ENCODE measurements at regions not wholly inside any gene's neighbourhood (a gene's known extent, or its start where the extent isn't known, plus 50 kb on each side); places are given as distances from the start of the nearest gene placed in this dataset.

DNA sequence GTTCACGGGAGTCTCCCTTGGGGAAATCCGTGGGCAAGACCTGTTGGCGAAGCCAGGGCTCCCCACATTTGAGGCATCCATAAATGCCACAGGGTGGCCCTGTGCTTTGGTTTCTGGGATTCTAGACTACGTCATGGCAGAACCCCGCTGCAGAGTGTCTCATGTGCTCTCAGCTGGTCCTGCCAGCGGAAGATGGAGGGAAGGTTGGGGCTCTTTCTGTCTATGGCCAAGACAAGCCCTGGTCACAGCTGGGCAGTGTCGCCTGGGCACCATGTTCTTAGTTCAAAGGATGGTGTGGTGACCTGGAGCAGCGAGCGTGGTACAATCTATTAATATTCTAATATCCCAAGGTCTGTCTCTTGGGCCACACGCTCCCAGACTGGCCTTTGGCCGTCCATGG lies 511.7 kb downstream of the TBC1D22A start:
- H3K27ac ChIP-seq (ENCODE audit: poor library complexity, severe bottlenecking): no peak overlapping the region
- H3K4me1 ChIP-seq (ENCODE audit: insufficient read depth, poor library complexity, severe bottlenecking): no peaks in the 10 kb centered on the region
- DNase-seq (ENCODE audit: low spot score): no peak
- no peaks in the 10 kb centered on the region for H3K9me3 ChIP-seq (ENCODE audit: severe bottlenecking)
- TF ChIP-seq CTCF (IDR thresholded peaks at IDR 0.05; ENCODE audit: poor library complexity, severe bottlenecking): no peak
- no peaks in the 10 kb centered on the region for H3K36me3 ChIP-seq (ENCODE audit: low read depth)
- H3K27me3 ChIP-seq (ENCODE audit: insufficient read depth, poor library complexity, severe bottlenecking): no peaks in the 10 kb centered on the region
- no peak for ATAC-seq (ENCODE audit: low read depth)
- H3K4me3 ChIP-seq (ENCODE audit: severe bottlenecking): no peak overlapping the region

DNA sequence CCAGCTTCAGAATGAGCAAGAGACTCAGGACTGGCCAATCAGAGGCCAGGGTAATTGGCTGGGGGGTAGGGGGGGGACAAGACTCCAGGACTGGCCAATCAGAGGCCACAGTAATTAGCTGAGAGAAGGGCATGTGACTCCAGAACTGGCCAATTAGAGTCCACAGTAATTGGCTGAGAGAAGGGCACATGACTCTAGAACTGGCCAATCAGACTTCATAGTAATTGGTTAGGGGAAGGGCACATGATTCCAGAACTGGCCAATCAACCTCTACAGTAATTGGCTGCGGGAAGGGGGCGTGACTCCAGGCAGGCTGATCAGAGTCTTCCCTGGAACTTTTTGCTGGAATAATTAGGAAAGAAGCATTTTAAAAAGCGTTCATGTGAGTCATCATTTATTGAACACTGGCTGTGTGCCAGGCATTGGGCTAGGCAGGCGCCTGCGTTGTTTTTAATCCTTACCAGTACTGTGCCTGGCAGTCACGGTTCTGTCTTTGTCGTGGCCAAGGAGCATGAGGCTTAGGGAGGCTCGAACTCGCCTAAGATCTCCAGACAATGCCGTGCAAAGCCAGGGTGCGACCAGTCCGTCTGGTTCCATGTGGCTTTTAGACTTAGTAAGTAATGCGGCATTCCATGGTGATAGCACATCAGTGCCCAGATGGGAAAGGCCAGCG lies 508.1 kb downstream of the TBC1D22A start:
- Histone ChIP-seq H3K4me1 (ENCODE audit: insufficient read depth, poor library complexity, severe bottlenecking) (no peaks in the 10 kb centered on the region), H3K27me3 (ENCODE audit: insufficient read depth, poor library complexity, severe bottlenecking) (no peaks in the 10 kb centered on the region), H3K4me3 (ENCODE audit: severe bottlenecking) (no peak overlapping the region), H3K9me3 (ENCODE audit: severe bottlenecking) (no peaks in the 10 kb centered on the region), H3K36me3 (ENCODE audit: low read depth) (no peaks in the 10 kb centered on the region), H3K27ac (ENCODE audit: poor library complexity, severe bottlenecking) (no peak overlapping the region)
- no peak for TF ChIP-seq CTCF (IDR thresholded peaks at IDR 0.05; ENCODE audit: poor library complexity, severe bottlenecking)
- DNase-seq (ENCODE audit: low spot score) (no peak), ATAC-seq (ENCODE audit: low read depth) (no peak)

DNA sequence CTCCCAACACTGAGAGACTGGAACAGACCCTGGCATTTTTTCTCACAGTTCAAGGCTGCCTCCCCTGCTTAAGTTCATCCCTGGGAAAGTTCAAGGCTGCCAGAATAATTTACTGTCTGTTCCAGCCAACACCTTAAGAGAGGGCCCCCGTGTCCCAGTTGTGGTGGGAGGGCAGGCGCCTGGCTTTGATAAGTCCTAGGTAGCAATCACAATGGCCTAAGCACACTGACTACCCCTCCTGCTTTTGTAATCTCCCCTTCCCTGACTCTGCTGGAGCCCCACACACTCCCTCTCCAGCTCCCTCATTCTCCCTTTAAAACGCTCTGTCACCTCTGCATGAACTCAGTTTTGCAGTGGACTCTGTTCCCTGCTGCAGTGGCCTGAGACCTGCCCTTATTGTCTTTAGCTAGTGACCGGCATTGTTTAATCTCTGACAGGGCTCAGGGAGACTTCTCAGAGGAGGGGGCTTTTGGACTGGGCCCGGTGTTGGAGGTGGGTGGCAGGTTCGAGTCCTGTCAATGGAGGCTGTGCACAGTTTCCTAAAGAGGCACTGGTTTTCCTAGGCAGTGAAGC lies 507.2 kb downstream of the TBC1D22A start:
- H3K27me3 ChIP-seq (ENCODE audit: insufficient read depth, poor library complexity, severe bottlenecking): no peaks in the 10 kb centered on the region
- H3K9me3 ChIP-seq (ENCODE audit: severe bottlenecking): no peaks in the 10 kb centered on the region
- H3K27ac ChIP-seq (ENCODE audit: poor library complexity, severe bottlenecking): no peak overlapping the region
- no peaks in the 10 kb centered on the region for H3K36me3 ChIP-seq (ENCODE audit: low read depth)
- DNase-seq (ENCODE audit: low spot score) (no peak), ATAC-seq (ENCODE audit: low read depth) (no peak)
- H3K4me1 ChIP-seq (ENCODE audit: insufficient read depth, poor library complexity, severe bottlenecking): no peaks in the 10 kb centered on the region
- no peak for TF ChIP-seq CTCF (IDR thresholded peaks at IDR 0.05; ENCODE audit: poor library complexity, severe bottlenecking)
- no peak overlapping the region for H3K4me3 ChIP-seq (ENCODE audit: severe bottlenecking)

GRCh38 chr22:47267513-47268282 lies 505.2 kb downstream of the TBC1D22A start:
- no peak for TF ChIP-seq CTCF (IDR thresholded peaks at IDR 0.05; ENCODE audit: poor library complexity, severe bottlenecking)
- DNase-seq (ENCODE audit: low spot score): no peak
- H3K9me3 ChIP-seq (ENCODE audit: severe bottlenecking): no peaks in the 10 kb centered on the region

More at GRCh38 chr22:47267513-47268282, 505.2 kb downstream of the TBC1D22A start:
- H3K4me1 ChIP-seq (ENCODE audit: insufficient read depth, poor library complexity, severe bottlenecking): no peaks in the 10 kb centered on the region
- no peak overlapping the region for H3K4me3 ChIP-seq (ENCODE audit: severe bottlenecking)
- ATAC-seq (ENCODE audit: low read depth): no peak
- H3K27ac ChIP-seq (ENCODE audit: poor library complexity, severe bottlenecking): no peak overlapping the region
- H3K36me3 ChIP-seq (ENCODE audit: low read depth): no peaks in the 10 kb centered on the region
- no peaks in the 10 kb centered on the region for H3K27me3 ChIP-seq (ENCODE audit: insufficient read depth, poor library complexity, severe bottlenecking)
